ENCODE measurements at regions not wholly inside any gene's neighbourhood (a gene's known extent, or its start where the extent isn't known, plus 50 kb on each side); places are given as distances from the start of the nearest gene placed in this dataset.

DNA sequence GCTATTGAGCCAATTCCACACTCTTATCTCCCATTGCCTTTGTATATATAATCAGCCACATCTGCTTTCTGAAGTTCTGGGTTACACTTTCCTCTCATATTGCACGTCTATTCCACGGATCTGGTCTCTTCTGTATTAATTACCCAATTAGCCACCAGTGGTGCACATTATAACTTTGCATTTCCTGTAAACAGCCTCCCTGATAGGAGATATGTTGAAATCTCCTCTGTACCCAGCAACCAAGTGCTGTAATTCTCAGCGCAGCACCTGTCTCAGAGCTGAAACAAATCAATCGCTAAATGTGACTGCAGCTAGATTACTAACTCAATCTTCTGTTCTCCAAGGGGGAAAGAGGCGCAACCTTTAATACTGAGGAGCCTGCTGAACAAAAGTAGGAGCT lies 326.4 kb downstream of the SLITRK2 start:
- TF ChIP-seq, protein P1, sequence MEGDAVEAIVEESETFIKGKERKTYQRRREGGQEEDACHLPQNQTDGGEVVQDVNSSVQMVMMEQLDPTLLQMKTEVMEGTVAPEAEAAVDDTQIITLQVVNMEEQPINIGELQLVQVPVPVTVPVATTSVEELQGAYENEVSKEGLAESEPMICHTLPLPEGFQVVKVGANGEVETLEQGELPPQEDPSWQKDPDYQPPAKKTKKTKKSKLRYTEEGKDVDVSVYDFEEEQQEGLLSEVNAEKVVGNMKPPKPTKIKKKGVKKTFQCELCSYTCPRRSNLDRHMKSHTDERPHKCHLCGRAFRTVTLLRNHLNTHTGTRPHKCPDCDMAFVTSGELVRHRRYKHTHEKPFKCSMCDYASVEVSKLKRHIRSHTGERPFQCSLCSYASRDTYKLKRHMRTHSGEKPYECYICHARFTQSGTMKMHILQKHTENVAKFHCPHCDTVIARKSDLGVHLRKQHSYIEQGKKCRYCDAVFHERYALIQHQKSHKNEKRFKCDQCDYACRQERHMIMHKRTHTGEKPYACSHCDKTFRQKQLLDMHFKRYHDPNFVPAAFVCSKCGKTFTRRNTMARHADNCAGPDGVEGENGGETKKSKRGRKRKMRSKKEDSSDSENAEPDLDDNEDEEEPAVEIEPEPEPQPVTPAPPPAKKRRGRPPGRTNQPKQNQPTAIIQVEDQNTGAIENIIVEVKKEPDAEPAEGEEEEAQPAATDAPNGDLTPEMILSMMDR (IDR thresholded peaks at IDR 0.05; ENCODE audit: low read depth, low read length): no peak
- no peak for TF ChIP-seq POLR2A (IDR thresholded peaks at IDR 0.05; ENCODE audit: extremely low read depth, insufficient read length)

Data from NB4 (cell line).